Right kidney (tissue), 1 donor: ENCODE measurements at regions not wholly inside any gene's neighbourhood (a gene's known extent, or its start where the extent isn't known, plus 50 kb on each side); places are given as distances from the start of the nearest gene placed in this dataset.
"Not testable (repeated sequence)": the region's sequence is repeated elsewhere in the genome, so short reads cannot be mapped to it uniquely, and the experiment has no call there.

ENCODE experiments used
- DNase-seq: peaks from one replicate; pipeline ENCODE4 v3.0.0-alpha.2; 2016

GRCh38 chr20:41717483-41717882, 99.3 kb upstream of the CHD6 start:
- no peak for DNase-seq

- DNase-seq = no peak
These were observed 98.7 kb upstream of the CHD6 start for GRCh38 chr20:41716911-41717310.

GRCh38 chr20:41716436-41716835, 98.3 kb upstream of the CHD6 start:
- no peak for DNase-seq

- DNase-seq = no peak
These were observed 97.3 kb upstream of the CHD6 start for GRCh38 chr20:41715526-41715925.

DNA sequence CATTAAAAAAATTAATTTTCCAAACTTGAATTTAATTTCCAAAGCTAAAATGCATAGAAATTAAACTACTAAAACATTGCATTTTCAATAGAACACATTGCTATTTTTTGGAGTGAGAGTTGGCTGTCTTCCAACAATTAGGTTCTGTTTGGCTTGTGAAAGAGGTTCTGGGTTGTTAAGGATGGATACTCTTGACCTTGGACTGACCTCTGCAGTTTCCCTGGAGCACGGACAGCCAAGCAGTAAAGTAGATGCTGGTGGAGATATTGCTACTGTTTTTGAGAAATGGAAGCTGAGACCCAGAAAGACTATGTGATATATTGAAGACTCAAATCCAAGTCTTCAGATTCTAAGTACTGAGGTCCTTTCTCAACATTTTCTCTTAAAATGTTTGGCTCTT, 95.9 kb upstream of the CHD6 start:
- DNase-seq = no peak

DNA sequence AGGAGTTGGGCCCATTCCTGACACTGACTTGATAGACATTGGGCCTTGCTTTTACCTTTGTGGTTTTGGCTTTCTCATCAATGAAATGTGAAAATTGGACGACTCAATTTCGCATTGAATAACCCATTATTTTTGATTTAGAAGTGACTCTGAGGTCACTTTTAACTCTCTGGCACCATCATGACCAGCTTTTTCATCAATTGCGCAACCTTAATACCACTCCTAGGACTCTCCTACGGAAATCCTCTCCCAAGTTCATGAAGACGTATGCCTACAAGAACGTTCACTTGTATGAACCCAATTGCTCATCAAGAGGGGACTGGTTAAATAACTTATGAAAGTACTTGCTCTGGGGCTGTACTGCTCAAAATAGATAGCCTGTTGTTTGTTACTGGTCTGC, 86.7 kb upstream of the CHD6 start:
- DNase-seq = no peak

DNA sequence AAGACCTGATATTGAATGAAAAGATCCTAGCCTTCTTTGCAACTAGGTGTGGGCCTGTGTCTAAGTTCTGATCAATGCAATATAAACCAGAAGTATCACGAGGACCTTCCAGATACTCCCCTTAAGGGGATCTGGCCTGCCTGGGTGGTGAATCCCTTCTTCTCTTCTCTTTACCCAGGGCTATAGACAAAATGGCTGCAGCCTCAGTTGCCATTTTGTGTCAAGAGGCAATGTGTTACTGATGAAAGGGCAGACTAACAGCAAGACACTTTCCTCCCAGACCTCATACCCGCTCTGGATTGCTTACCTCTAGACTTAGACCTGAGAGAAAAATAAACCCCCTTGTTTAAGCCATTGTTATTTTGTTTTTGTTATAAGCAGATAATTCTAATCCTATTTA, 84.5 kb upstream of the CHD6 start:
- no peak for DNase-seq

DNA sequence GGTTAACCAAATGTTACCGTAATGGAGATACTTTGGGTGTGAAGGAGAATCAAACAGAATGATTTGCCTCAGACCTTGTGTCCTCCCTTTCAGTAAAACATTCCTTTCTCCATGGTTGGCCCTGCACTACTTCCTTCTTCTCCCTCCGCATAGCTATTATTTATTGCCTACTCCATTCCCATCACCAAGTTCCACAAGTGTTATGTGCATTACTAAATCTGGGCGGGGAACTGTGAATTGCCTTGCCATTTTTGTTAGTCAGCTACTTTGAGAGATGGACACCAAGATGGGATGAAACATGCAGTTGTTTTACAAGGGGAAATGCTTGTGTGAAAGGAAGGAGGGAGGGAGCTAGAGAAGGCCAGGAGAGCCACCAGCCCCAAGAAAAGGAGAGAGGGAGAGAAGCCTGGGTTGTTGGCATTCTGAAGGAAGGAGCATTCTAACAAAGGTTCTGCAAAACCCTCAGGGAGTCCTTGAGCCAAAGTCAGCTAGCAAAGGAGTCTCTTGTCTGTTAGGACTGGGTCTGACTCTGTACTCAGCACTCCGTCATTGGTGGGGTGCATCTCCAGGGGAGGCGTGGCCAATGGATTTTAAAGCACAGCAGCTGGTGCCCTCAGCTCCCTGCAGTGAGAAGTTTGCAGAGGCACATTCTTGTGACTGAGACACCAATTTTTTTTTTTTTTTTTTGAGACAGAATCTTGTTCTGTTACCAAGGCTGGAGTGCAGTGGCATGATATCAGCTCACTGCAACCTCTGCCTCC, 83.6 kb upstream of the CHD6 start:
- DNase-seq = no peak

DNA sequence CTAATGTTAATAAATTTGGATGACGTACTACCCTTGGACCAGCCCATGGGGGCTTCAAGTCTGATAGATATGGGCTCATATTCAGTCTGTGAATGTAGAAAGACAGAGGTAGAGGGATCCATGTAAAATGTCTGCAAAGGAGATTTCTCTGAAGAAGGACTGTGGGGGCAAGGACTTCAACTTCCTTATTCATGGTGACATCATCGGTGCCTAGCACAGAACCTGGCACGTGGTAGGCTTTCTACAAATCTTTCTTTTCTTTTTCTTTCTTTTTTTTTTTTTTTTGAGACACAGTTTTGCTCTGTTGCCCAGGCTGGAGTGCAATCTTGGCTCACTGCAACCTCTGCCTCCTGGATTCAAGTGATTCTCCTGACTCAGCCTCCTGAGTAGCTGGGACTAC, 81.5 kb upstream of the CHD6 start:
- DNase-seq = not testable (repeated sequence)

- DNase-seq = peak; percentile 10
These were observed 79.8 kb upstream of the CHD6 start for GRCh38 chr20:41697861-41698559.

- no peak for DNase-seq
These were observed 78.3 kb upstream of the CHD6 start for GRCh38 chr20:41696428-41696827.

GRCh38 chr20:41694796-41695195, 76.6 kb upstream of the CHD6 start:
- DNase-seq = no peak

GRCh38 chr20:41693136-41693979, 75.2 kb upstream of the CHD6 start:
- DNase-seq = peak; percentile 95

GRCh38 chr20:41692479-41693135, 74.4 kb upstream of the CHD6 start:
- no peak for DNase-seq

GRCh38 chr20:41691443-41691842, 73.3 kb upstream of the CHD6 start:
- DNase-seq = no peak

- DNase-seq = no peak
These were observed 72.5 kb upstream of the CHD6 start for GRCh38 chr20:41690702-41691101.

DNA sequence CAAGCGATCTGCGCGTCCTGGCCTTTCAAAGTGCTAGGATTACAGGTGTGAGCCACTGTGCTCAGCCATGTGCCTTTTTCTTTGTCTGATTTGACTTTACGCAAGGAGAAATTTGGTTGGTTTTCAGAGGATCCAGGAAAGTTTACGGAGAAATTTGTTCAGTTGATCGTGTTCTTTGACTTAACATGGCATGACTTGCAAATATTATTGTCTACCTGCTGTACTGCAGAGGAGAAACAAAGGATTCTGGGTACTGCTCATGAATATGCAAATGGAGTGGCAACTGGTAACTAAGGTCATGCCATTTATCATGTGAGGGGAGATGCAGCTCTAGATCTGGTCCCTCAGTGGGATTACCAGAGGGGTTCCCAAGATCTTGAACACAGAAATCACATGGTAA, 68.8 kb upstream of the CHD6 start:
- no peak for DNase-seq

- not testable (repeated sequence) for DNase-seq
These were observed 67.0 kb upstream of the CHD6 start for GRCh38 chr20:41685145-41685544.

DNA sequence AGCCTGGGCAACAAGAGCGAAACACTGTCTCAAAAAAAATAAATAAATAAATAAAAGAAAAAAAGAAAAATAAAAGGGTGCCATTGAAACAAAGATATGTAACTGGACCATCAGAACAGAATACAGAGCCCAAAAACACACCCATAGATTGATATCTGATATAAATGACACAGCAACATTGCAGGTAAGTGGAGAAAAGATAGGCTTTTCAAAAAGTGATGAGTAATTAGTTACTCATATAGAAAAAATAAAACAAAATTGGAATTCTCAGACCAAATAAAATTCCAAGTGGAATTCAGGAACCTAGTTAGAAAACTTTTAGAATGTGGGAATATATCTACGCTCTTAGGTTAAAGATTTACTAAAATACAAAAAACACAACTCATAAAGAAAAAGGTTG, 60.6 kb upstream of the CHD6 start:
- DNase-seq = no peak

- no peak for DNase-seq
These were observed 54.1 kb upstream of the CHD6 start for GRCh38 chr20:41672282-41672681.

DNA sequence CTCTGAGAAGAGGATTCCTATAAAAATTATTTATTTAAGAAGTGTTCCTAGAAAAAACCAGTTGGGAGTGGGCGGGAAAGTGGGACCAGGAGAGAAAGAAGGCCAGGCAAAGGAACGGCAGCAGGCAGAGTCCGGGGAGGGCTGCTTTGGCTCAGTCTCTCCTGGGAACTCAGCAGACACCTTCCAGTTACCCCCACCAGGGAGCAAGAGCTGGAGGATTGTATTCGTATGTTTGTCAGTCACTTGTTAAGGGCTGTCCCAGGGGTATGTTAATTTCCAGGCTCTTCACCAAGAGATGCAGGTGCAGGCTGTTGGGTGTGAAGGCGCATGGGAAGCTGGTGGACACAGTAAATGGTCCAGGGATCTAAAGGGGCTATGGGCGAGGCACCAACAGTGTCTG, 53.0 kb upstream of the CHD6 start:
- no peak for DNase-seq

DNA sequence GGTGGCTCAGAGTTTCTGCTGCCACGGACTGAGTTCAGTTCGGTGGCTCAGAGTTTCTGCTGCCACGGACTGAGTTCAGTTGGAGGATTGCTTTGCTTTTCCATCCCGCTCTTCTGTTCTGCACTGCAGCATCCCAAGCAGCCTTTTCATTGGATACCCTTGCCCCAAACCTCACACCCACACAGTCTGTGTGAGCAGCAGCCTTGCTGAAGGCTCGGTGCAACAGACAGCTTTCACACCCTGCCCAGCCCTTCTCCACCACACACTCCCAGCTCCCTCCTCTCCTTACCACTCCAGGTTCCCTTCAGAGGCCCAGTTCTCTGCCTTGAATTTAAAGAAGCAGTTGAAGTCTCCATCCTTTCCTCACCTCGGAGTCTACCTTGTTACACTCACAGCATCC, 52.5 kb upstream of the CHD6 start:
- no peak for DNase-seq
